ENCODE measurements at regions not wholly inside any gene's neighbourhood (a gene's known extent, or its start where the extent isn't known, plus 50 kb on each side); places are given as distances from the start of the nearest gene placed in this dataset.

DNA sequence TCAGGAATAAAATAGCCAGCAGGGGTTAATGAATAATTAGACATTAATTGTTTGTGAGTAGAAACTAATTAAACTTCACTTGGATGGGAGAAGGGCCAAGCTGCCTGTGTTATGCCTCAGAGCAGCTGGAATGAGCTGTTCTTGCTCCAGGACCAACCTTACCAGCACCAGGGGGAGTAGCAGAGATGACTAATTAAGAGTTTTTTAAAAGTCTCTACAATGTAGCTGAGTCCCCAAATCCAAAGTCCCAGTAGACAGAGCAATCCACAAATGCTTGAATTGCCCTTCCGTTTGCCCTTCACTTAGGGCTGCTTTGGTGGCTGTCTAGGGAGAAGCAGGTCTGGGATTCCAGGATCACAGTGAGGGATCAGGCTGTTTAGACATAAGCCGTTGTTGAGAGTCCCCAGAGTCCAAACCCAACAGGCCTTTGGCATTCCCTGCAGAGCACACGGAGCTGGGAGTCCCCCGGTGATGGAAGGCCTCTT is 59.4 kb downstream of the RHOB start (continued):
- TF ChIP-seq ZNF646 (CRISPR knock-in tag; IDR thresholded peaks at IDR 0.05) (no peak), ZNF331 (CRISPR knock-in tag; IDR thresholded peaks at IDR 0.05) (0 out of 2 replicates have a peak, but pooled peaks have one; percentile 23), ZFAT (CRISPR knock-in tag; conservative IDR thresholded peaks at IDR 0.05) (no peak), XBP1 (CRISPR knock-in tag; IDR thresholded peaks at IDR 0.05) (no peak), CHD4 (IDR thresholded peaks at IDR 0.05; ENCODE audit: borderline replicate concordance, low read length) (no peak), NR3C1 (CRISPR knock-in tag; IDR thresholded peaks at IDR 0.05) (no peak), ZSCAN25 (CRISPR knock-in tag; IDR thresholded peaks at IDR 0.05) (no peak), HNF4G (IDR thresholded peaks at IDR 0.05; ENCODE audit: borderline replicate concordance, low read depth, low read length) (no peak), HNF4G (CRISPR knock-in tag; IDR thresholded peaks at IDR 0.05; ENCODE audit: borderline replicate concordance, low read depth) (no peak), SAFB2 (CRISPR knock-in tag; IDR thresholded peaks at IDR 0.05; ENCODE audit: borderline replicate concordance, low read depth) (no peak; the same call in 1 of the 2 replicates), SNRNP70 (IDR thresholded peaks at IDR 0.05; ENCODE audit: low read depth, low read length) (no peak), MLXIP (CRISPR knock-in tag; IDR thresholded peaks at IDR 0.05; ENCODE audit: borderline replicate concordance) (no peak), ZNF124 (CRISPR knock-in tag; IDR thresholded peaks at IDR 0.05) (no peak)
- TF ChIP-seq, protein P1, sequence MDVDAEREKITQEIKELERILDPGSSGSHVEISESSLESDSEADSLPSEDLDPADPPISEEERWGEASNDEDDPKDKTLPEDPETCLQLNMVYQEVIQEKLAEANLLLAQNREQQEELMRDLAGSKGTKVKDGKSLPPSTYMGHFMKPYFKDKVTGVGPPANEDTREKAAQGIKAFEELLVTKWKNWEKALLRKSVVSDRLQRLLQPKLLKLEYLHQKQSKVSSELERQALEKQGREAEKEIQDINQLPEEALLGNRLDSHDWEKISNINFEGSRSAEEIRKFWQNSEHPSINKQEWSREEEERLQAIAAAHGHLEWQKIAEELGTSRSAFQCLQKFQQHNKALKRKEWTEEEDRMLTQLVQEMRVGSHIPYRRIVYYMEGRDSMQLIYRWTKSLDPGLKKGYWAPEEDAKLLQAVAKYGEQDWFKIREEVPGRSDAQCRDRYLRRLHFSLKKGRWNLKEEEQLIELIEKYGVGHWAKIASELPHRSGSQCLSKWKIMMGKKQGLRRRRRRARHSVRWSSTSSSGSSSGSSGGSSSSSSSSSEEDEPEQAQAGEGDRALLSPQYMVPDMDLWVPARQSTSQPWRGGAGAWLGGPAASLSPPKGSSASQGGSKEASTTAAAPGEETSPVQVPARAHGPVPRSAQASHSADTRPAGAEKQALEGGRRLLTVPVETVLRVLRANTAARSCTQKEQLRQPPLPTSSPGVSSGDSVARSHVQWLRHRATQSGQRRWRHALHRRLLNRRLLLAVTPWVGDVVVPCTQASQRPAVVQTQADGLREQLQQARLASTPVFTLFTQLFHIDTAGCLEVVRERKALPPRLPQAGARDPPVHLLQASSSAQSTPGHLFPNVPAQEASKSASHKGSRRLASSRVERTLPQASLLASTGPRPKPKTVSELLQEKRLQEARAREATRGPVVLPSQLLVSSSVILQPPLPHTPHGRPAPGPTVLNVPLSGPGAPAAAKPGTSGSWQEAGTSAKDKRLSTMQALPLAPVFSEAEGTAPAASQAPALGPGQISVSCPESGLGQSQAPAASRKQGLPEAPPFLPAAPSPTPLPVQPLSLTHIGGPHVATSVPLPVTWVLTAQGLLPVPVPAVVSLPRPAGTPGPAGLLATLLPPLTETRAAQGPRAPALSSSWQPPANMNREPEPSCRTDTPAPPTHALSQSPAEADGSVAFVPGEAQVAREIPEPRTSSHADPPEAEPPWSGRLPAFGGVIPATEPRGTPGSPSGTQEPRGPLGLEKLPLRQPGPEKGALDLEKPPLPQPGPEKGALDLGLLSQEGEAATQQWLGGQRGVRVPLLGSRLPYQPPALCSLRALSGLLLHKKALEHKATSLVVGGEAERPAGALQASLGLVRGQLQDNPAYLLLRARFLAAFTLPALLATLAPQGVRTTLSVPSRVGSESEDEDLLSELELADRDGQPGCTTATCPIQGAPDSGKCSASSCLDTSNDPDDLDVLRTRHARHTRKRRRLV (CRISPR knock-in tag; IDR thresholded peaks at IDR 0.05), result no peak
- TF ChIP-seq, protein P2, sequence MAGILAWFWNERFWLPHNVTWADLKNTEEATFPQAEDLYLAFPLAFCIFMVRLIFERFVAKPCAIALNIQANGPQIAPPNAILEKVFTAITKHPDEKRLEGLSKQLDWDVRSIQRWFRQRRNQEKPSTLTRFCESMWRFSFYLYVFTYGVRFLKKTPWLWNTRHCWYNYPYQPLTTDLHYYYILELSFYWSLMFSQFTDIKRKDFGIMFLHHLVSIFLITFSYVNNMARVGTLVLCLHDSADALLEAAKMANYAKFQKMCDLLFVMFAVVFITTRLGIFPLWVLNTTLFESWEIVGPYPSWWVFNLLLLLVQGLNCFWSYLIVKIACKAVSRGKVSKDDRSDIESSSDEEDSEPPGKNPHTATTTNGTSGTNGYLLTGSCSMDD (CRISPR knock-in tag; IDR thresholded peaks at IDR 0.05), result no peak

Measured in HepG2 (cell line).